ENCODE measurements at regions not wholly inside any gene's neighbourhood (a gene's known extent, or its start where the extent isn't known, plus 50 kb on each side); places are given as distances from the start of the nearest gene placed in this dataset.

DNA sequence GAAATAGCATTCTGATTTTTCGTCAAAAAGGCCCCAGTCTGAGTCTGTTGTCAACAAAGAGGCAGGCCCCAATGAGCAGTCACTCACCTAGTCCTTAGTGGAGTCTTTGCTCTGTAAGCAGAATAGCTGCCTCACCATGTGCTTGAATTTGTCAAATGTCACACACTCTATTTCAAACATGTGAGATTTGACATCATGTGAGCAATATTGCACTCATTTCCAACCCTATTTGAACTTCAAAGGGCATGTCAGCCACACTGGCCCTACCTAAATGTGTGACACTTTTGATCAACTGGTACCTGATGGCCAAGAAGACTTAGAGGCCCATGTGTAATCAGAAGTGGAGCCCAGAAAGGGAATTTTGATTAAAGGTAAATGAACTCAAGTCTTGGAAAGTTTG lies 59.4 kb upstream of the PLAC1 start:
- no peak for DNase-seq (ENCODE audit: low read depth)

DNA sequence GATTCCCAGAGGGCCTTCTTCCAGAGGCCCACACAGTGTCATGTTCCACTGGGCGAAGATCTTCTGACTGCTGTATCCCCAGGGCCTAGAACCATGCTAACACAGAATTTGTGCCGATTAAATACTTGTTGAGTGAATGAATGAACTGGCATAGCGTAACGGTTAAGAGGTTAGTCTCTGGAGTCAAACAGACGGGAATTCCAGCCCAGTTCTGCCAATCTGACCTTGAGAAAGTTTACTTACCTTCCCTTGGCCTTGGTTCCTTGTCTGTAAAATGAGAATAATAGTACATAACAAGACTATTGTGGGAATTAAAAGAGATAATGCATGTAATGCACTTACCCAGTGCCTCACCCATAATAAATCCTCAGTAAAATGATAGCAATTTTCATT lies 58.3 kb upstream of the PLAC1 start:
- DNase-seq (ENCODE audit: low read depth) = no peak

DNA sequence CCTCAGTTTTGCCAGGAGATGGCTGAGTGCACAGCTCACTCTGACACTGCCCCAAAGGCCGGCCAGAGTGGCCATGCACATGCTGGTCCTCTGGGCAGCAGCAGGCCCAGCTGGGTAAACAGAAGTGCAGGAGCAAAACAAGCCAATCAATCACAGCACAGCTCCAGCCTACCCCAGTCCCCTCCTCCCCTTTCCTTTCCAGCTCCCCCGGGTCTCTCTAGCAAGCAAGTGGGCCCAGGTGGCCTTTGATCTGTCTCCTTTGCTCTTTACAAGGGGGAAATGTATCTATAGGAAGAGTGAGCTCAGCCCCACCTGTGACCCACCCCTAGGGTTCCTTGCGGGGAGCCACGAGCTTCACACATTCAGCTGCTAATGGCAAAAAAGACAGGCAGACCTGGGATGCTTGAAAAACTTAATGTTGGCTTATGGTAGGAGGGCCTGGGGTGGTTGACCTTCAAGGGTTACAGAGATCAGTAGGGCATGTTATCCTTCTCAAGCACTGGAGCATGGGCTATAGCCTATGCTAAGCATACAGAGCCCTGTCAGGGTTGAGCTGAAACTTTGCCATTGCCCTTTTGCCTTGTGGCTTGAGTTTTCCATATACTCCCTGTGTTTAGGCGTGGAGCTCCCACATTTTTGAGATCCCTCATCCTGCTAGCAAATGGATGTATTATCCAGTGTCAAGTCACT lies 57.8 kb upstream of the PLAC1 start:
- no peak for DNase-seq (ENCODE audit: low read depth)

DNA sequence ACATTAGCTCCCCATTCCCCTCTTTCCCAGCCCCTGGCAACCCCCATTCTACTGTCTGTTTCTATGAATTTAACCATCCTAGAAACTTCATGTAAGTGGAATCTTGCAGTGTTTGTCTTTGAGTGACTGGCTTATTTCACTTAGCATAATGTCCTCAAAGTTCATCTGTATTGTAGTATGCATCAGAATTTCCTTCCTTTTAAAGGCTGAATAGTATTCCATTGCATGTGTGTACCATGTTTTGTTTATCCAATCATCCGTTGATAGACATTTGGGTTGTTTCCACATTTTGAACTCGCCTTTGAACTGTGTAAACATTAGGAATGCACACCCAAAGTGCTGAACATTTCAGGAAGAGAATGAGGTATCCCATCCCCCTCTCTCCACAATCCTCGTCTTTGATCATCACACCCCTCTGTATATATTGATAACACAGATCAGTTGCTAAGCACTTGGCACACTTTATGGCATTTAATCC lies 56.4 kb upstream of the PLAC1 start:
- no peak for DNase-seq (ENCODE audit: low read depth)

DNA sequence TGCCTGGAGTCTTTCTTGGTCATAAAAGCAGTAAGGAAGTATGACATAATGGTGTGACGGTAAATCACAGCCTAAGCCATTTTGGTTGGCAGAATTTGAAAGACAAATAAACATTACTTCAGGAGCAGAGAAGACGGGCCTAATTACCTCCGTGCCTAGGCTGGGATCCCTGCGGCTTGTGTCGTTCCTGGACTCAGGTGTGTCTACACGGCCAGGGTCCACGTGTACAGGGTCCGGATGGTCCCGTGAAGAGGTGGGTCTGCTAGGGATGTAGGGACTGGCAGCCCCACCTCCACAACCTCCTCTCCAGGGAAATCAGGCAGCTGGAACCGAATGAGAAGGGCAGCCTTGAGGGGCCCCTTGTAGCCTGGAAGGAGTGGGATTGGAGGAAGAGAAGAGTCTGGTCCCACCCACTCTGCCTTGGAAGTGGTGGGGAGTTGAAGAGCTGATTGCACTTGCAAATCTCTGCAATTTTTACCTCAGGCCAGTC lies 55.4 kb upstream of the PLAC1 start:
- DNase-seq (ENCODE audit: low read depth) = no peak

GRCh38 chrX:134712272-134712671 lies 54.0 kb upstream of the PLAC1 start:
- DNase-seq (ENCODE audit: low read depth) = no peak

DNA sequence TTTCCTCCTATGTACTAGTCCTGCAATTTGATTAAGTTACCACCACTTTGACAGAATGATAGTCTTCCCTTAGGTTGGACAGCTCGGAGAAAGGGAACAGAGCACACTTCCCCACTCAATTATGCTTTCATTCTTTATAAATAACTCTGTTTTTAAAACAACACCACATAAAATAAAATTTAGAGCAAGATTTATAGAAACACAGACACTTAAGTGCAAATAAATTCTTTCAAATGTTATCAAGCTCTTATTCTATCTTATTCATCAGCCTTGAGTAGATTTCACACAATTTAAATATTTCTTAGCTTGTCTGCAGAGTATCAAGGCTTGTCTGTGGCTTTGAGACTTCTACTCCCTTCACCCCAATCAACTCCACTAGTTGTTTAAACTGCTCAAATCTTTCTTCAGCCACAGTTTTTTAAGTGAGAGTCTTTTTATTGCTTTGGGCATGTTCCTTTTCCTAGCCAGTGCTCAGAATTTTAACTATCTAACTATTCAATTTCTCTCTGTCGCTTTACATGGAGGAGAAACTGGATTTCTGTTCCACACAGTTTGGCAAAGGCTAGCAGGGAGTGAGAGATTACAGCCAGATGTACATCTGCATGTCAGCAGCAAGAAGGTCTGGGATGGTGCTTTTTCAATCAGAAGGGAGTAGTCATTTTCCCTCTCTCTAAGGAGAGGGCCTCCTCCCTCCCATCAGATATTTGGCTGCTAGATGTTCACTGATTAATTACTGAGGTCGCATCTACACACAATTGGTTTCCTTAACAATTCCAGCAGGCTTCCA lies 53.1 kb upstream of the PLAC1 start:
- DNase-seq (ENCODE audit: low read depth) = no peak
